IPS-18a (cell line): ENCODE measurements at regions not wholly inside any gene's neighbourhood (a gene's known extent, or its start where the extent isn't known, plus 50 kb on each side); places are given as distances from the start of the nearest gene placed in this dataset.

Experiments used
- H3K27ac ChIP-seq: one replicate; pipeline ENCODE4 v1.5.1; 2013; ENCODE audit warnings: low read length
- H3K27me3 ChIP-seq: one replicate; pipeline ENCODE4 v1.6.1; 2013; ENCODE audit warnings: mild to moderate bottlenecking, low read length; ENCODE audit not compliant: control insufficient read depth, insufficient read depth
- H3K36me3 ChIP-seq: one replicate; pipeline ENCODE4 v1.6.1; 2013; ENCODE audit warnings: low read depth, low read length; ENCODE audit not compliant: control insufficient read depth
- H3K4me1 ChIP-seq: one replicate; pipeline ENCODE4 v1.6.1; 2013; ENCODE audit warnings: low read depth, low read length; ENCODE audit not compliant: control insufficient read depth
- H3K4me3 ChIP-seq: one replicate; pipeline ENCODE4 v1.5.1; 2013; ENCODE audit warnings: low read length
- H3K9ac ChIP-seq: one replicate; pipeline ENCODE4 v1.6.1; 2013; ENCODE audit warnings: mild to moderate bottlenecking, low read length, moderate library complexity
- H3K9me3 ChIP-seq: one replicate; pipeline ENCODE4 v1.6.1; 2013; ENCODE audit warnings: low read depth, low read length; ENCODE audit not compliant: control insufficient read depth

GRCh38 chr7:18154726-18155125, 127.1 kb upstream of the PRPS1L1 start:
- H3K4me3 ChIP-seq = no peak overlapping the region
- H3K4me1 ChIP-seq = peaks cover 3% of the 10 kb centered on the region
- no peaks in the 10 kb centered on the region for H3K27me3 ChIP-seq

GRCh38 chr7:18157233-18157632, 129.6 kb upstream of the PRPS1L1 start:
- Histone ChIP-seq H3K27ac (no peak overlapping the region), H3K36me3 (no peaks in the 10 kb centered on the region), H3K27me3 (no peaks in the 10 kb centered on the region), H3K9ac (no peak overlapping the region), H3K4me3 (no peak overlapping the region), H3K9me3 (no peaks in the 10 kb centered on the region), H3K4me1 (peaks cover 3% of the 10 kb centered on the region)

More at GRCh38 chr7:18154726-18155125, 127.1 kb upstream of the PRPS1L1 start:
- no peak overlapping the region for H3K9ac ChIP-seq
- H3K9me3 ChIP-seq = no peaks in the 10 kb centered on the region
- no peak overlapping the region for H3K27ac ChIP-seq
- H3K36me3 ChIP-seq = no peaks in the 10 kb centered on the region

- Histone ChIP-seq H3K4me3 (no peak overlapping the region), H3K27ac (no peak overlapping the region), H3K36me3 (no peaks in the 10 kb centered on the region), H3K4me1 (no peaks in the 10 kb centered on the region), H3K9me3 (no peaks in the 10 kb centered on the region), H3K27me3 (no peaks in the 10 kb centered on the region), H3K9ac (no peak overlapping the region)
These were observed 135.0 kb upstream of the PRPS1L1 start for GRCh38 chr7:18162657-18163056.

- no peak overlapping the region for H3K9ac ChIP-seq
- no peaks in the 10 kb centered on the region for H3K27me3 ChIP-seq
- H3K27ac ChIP-seq = no peak overlapping the region
- H3K36me3 ChIP-seq = no peaks in the 10 kb centered on the region
- no peaks in the 10 kb centered on the region for H3K9me3 ChIP-seq
- H3K4me3 ChIP-seq = no peak overlapping the region
- H3K4me1 ChIP-seq = no peaks in the 10 kb centered on the region
These were observed 135.4 kb upstream of the PRPS1L1 start for GRCh38 chr7:18163091-18163490.

GRCh38 chr7:18165166-18165565, 137.5 kb upstream of the PRPS1L1 start:
- no peak overlapping the region for H3K4me3 ChIP-seq
- H3K36me3 ChIP-seq = no peaks in the 10 kb centered on the region
- no peaks in the 10 kb centered on the region for H3K27me3 ChIP-seq
- H3K9me3 ChIP-seq = no peaks in the 10 kb centered on the region
- H3K9ac ChIP-seq = no peak overlapping the region
- no peaks in the 10 kb centered on the region for H3K4me1 ChIP-seq
- H3K27ac ChIP-seq = no peak overlapping the region

GRCh38 chr7:18166002-18166401, 138.4 kb upstream of the PRPS1L1 start:
- Histone ChIP-seq H3K27ac (no peak overlapping the region), H3K4me1 (no peaks in the 10 kb centered on the region), H3K27me3 (no peaks in the 10 kb centered on the region), H3K9me3 (no peaks in the 10 kb centered on the region), H3K4me3 (no peak overlapping the region), H3K9ac (no peak overlapping the region), H3K36me3 (no peaks in the 10 kb centered on the region)

GRCh38 chr7:18167815-18168214, 140.2 kb upstream of the PRPS1L1 start:
- Histone ChIP-seq H3K36me3 (no peaks in the 10 kb centered on the region), H3K27me3 (no peaks in the 10 kb centered on the region), H3K27ac (no peak overlapping the region), H3K9ac (no peak overlapping the region), H3K9me3 (no peaks in the 10 kb centered on the region), H3K4me1 (no peaks in the 10 kb centered on the region), H3K4me3 (no peak overlapping the region)

GRCh38 chr7:18174996-18175395, 147.3 kb upstream of the PRPS1L1 start:
- H3K9ac ChIP-seq = no peak overlapping the region
- H3K27ac ChIP-seq = no peak overlapping the region
- no peaks in the 10 kb centered on the region for H3K36me3 ChIP-seq
- H3K4me1 ChIP-seq = no peaks in the 10 kb centered on the region
- no peaks in the 10 kb centered on the region for H3K27me3 ChIP-seq
- H3K4me3 ChIP-seq = no peak overlapping the region
- H3K9me3 ChIP-seq = no peaks in the 10 kb centered on the region

- H3K27me3 ChIP-seq = no peaks in the 10 kb centered on the region
- no peaks in the 10 kb centered on the region for H3K9me3 ChIP-seq
- no peak overlapping the region for H3K27ac ChIP-seq
- H3K4me3 ChIP-seq = no peak overlapping the region
- H3K9ac ChIP-seq = no peak overlapping the region
- no peaks in the 10 kb centered on the region for H3K36me3 ChIP-seq
- H3K4me1 ChIP-seq = no peaks in the 10 kb centered on the region
These were observed 148.3 kb upstream of the PRPS1L1 start for GRCh38 chr7:18175801-18176450.

GRCh38 chr7:18177129-18177814, 149.6 kb upstream of the PRPS1L1 start:
- Histone ChIP-seq H3K27me3 (no peaks in the 10 kb centered on the region), H3K27ac (no peak overlapping the region), H3K4me3 (no peak overlapping the region), H3K9me3 (no peaks in the 10 kb centered on the region), H3K4me1 (no peaks in the 10 kb centered on the region), H3K9ac (no peak overlapping the region), H3K36me3 (no peaks in the 10 kb centered on the region)

- Histone ChIP-seq H3K9me3 (no peaks in the 10 kb centered on the region), H3K36me3 (no peaks in the 10 kb centered on the region), H3K27ac (no peak overlapping the region), H3K4me1 (no peaks in the 10 kb centered on the region), H3K9ac (no peak overlapping the region), H3K4me3 (no peak overlapping the region), H3K27me3 (no peaks in the 10 kb centered on the region)
These were observed 150.4 kb upstream of the PRPS1L1 start for GRCh38 chr7:18177815-18178660.
